OCI-LY7 (cell line): ENCODE measurements at regions not wholly inside any gene's neighbourhood (a gene's known extent, or its start where the extent isn't known, plus 50 kb on each side); places are given as distances from the start of the nearest gene placed in this dataset.

ENCODE experiments used
- BruUV-seq: library from RNA; stranded (reverse); fragments of 400-500 nt; replicated peaks from 2 replicates; lab custom pipeline; 2021; lab: Mats Ljungman, UMichigan
- CTCF ChIA-PET: fragments of 300-600 bp; sonication (Branson Sonifier 250); formaldehyde crosslinking; loops from one replicate; lab custom pipeline; 2022; ENCODE audit warnings: antibody characterized with exemption; ENCODE audit not compliant: unreplicated experiment; lab: Charles Lee
- POLR2A ChIA-PET: fragments of 300-600 bp; sonication (Branson Sonifier 250); formaldehyde crosslinking; loops from one replicate; lab custom pipeline; 2022; ENCODE audit warnings: antibody characterized with exemption; lab: Charles Lee
- DNase-seq: peaks from one replicate; pipeline ENCODE4 v3.0.0-alpha.2; 2015; ENCODE audit warnings: low spot score
- H2AFZ ChIP-seq: fragments of 200-600 bp; sonication (generic), shearing (Covaris generic); 2 replicates; pipeline ENCODE4 v1.6.1; 2014; ENCODE audit warnings: mild to moderate bottlenecking, antibody characterized with exemption, low read length, moderate library complexity
- H3K27ac ChIP-seq: fragments of 200-600 bp; sonication (generic); 2 replicates; pipeline ENCODE4 v1.5.1; 2014; ENCODE audit warnings: mixed run types, low read depth, mild to moderate bottlenecking, moderate library complexity, low read length, inconsistent platforms; ENCODE audit not compliant: poor library complexity, severe bottlenecking
- H3K36me3 ChIP-seq: fragments of 200-600 bp; sonication (generic); 2 replicates; pipeline ENCODE4 v1.6.1; 2014; ENCODE audit warnings: mild to moderate bottlenecking, antibody characterized with exemption, low read length, moderate library complexity, mixed read lengths; ENCODE audit not compliant: insufficient read depth
- H3K4me1 ChIP-seq: fragments of 200-600 bp; sonication (generic); 2 replicates; pipeline ENCODE4 v1.5.1; 2014; ENCODE audit warnings: mild to moderate bottlenecking, low read length; ENCODE audit not compliant: insufficient read depth, poor library complexity, severe bottlenecking
- H3K4me2 ChIP-seq: fragments of 200-600 bp; sonication (generic); 2 replicates; pipeline ENCODE4 v1.6.1; 2014; ENCODE audit warnings: mild to moderate bottlenecking, low read length
- H3K4me3 ChIP-seq: fragments of 200-600 bp; sonication (generic); 2 replicates; pipeline ENCODE4 v1.5.1; 2014; ENCODE audit warnings: mild to moderate bottlenecking, low read depth, low read length; ENCODE audit not compliant: poor library complexity, severe bottlenecking
- H3K79me2 ChIP-seq: fragments of 200-600 bp; sonication (generic); 2 replicates; pipeline ENCODE4 v1.6.1; 2016; ENCODE audit warnings: low read depth, mild to moderate bottlenecking, low read length, moderate library complexity, mixed read lengths; ENCODE audit not compliant: insufficient read depth
- H3K9me2 ChIP-seq: fragments of 200-600 bp; sonication (generic); 2 replicates; pipeline ENCODE4 v1.6.1; 2016; ENCODE audit warnings: mild to moderate bottlenecking, low read length, mixed read lengths; ENCODE audit not compliant: insufficient read depth
- H3K9me3 ChIP-seq: fragments of 200-600 bp; sonication (generic); 2 replicates; pipeline ENCODE4 v1.6.1; 2014; ENCODE audit warnings: mild to moderate bottlenecking, mixed run types, low read length, mixed read lengths
- H4K20me1 ChIP-seq: fragments of 200-600 bp; sonication (generic); 2 replicates; pipeline ENCODE4 v1.6.1; 2014; ENCODE audit warnings: mild to moderate bottlenecking, antibody characterized with exemption, low read length, moderate library complexity, mixed read lengths; ENCODE audit not compliant: insufficient read depth
- EZH2phosphoT487 ChIP-seq: fragments of 200-600 bp; sonication (generic); IDR thresholded peaks from 2 replicates; pipeline ENCODE4 v1.6.1; 2018; ENCODE audit warnings: low read depth, borderline replicate concordance, mild to moderate bottlenecking, mixed run types, antibody characterized with exemption, low read length, moderate library complexity, mixed read lengths
- intact Hi-C: fragments of 100-400 bp; cut with micrococcal nuclease; formaldehyde crosslinking; loops from one replicate; pipeline ENCODE4 v1.10.0; 2022; ENCODE audit not compliant: unreplicated experiment
- TF ChIP-seq, protein P1 (sequence below): fragments of 200-600 bp; sonication (generic); conservative IDR thresholded peaks from 2 replicates; pipeline ENCODE4 v1.5.1; 2014; ENCODE audit warnings: mild to moderate bottlenecking, antibody characterized with exemption, low read length, moderate library complexity, mixed read lengths

DNA sequence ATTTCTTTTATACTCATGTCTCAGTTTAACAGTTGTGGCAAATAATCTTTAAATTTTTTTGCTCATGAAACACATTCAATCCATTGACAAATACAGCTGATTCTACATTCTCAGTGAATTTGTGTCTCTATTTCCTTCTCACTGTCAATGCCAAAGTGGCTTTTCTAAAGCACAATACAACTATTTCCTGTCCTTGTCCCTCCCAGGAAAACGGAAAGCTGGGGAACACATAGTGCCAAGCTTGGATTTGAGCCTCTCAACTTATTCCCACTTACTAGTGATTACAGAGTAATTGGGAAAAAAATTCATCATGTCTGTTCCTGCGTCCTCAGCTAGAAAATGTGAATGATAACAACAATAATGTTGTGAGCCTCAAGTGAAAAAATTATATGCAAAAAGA, 899.7 kb upstream of the CDH2 start:
- no peak overlapping the region for H3K4me3 ChIP-seq
- H3K36me3 ChIP-seq, result no peaks in the 10 kb centered on the region
- H3K4me1 ChIP-seq, result no peaks in the 10 kb centered on the region
- H3K27ac ChIP-seq, result no peak overlapping the region
- H3K4me2 ChIP-seq, result no peak overlapping the region
- intact Hi-C loops, result no loop called here
- TF ChIP-seq, protein P1, sequence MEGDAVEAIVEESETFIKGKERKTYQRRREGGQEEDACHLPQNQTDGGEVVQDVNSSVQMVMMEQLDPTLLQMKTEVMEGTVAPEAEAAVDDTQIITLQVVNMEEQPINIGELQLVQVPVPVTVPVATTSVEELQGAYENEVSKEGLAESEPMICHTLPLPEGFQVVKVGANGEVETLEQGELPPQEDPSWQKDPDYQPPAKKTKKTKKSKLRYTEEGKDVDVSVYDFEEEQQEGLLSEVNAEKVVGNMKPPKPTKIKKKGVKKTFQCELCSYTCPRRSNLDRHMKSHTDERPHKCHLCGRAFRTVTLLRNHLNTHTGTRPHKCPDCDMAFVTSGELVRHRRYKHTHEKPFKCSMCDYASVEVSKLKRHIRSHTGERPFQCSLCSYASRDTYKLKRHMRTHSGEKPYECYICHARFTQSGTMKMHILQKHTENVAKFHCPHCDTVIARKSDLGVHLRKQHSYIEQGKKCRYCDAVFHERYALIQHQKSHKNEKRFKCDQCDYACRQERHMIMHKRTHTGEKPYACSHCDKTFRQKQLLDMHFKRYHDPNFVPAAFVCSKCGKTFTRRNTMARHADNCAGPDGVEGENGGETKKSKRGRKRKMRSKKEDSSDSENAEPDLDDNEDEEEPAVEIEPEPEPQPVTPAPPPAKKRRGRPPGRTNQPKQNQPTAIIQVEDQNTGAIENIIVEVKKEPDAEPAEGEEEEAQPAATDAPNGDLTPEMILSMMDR, result no peak
- TF ChIP-seq EZH2phosphoT487, result no peak
- H4K20me1 ChIP-seq, result no peaks in the 10 kb centered on the region
- CTCF ChIA-PET, result no interaction called here
- POLR2A ChIA-PET, result interaction anchor here (1.4 kb wide), 1 partner anchor 19 kb away, joined by 4 read pairs; no protein-coding TSS in a partner anchor
- H2AFZ ChIP-seq, result no peak overlapping the region
- H3K9me2 ChIP-seq, result no peaks in the 10 kb centered on the region
- DNase-seq, result no peak
- BruUV-seq, result no TSS peak
- H3K9me3 ChIP-seq, result no peaks in the 10 kb centered on the region
- H3K79me2 ChIP-seq, result no peaks in the 10 kb centered on the region

- no peaks in the 10 kb centered on the region for H4K20me1 ChIP-seq
- H2AFZ ChIP-seq, result no peak overlapping the region
- H3K4me1 ChIP-seq, result no peaks in the 10 kb centered on the region
- no peak overlapping the region for H3K4me2 ChIP-seq
- no peaks in the 10 kb centered on the region for H3K9me2 ChIP-seq
- TF ChIP-seq EZH2phosphoT487, result no peak
- TF ChIP-seq, protein P1, result no peak
- H3K4me3 ChIP-seq, result no peak overlapping the region
- H3K27ac ChIP-seq, result no peak overlapping the region
- H3K9me3 ChIP-seq, result no peaks in the 10 kb centered on the region
- no peaks in the 10 kb centered on the region for H3K79me2 ChIP-seq
- CTCF ChIA-PET, result no interaction called here
- BruUV-seq, result no TSS peak
- no peaks in the 10 kb centered on the region for H3K36me3 ChIP-seq
- DNase-seq, result no peak
- intact Hi-C loops, result no loop called here
- POLR2A ChIA-PET, result no interaction called here
Observed at GRCh38 chr18:29074147-29074546, 897.2 kb upstream of the CDH2 start.

GRCh38 chr18:29071869-29072268, 894.9 kb upstream of the CDH2 start:
- intact Hi-C loops, result no loop called here
- no peak for DNase-seq
- no peaks in the 10 kb centered on the region for H3K36me3 ChIP-seq
- H3K27ac ChIP-seq, result no peak overlapping the region
- BruUV-seq, result no TSS peak
- no peaks in the 10 kb centered on the region for H3K79me2 ChIP-seq
- no peak overlapping the region for H2AFZ ChIP-seq
- no peak overlapping the region for H3K4me3 ChIP-seq
- CTCF ChIA-PET, result no interaction called here
- POLR2A ChIA-PET, result no interaction called here
- TF ChIP-seq EZH2phosphoT487, result no peak
- TF ChIP-seq, protein P1, result no peak
- no peaks in the 10 kb centered on the region for H4K20me1 ChIP-seq
- H3K9me3 ChIP-seq, result no peaks in the 10 kb centered on the region
- H3K4me2 ChIP-seq, result no peak overlapping the region
- H3K4me1 ChIP-seq, result no peaks in the 10 kb centered on the region
- H3K9me2 ChIP-seq, result no peaks in the 10 kb centered on the region
